Erythroblast (primary cell): ENCODE measurements at regions not wholly inside any gene's neighbourhood (a gene's known extent, or its start where the extent isn't known, plus 50 kb on each side); places are given as distances from the start of the nearest gene placed in this dataset.
"Not testable (repeated sequence)": the region's sequence is repeated elsewhere in the genome, so short reads cannot be mapped to it uniquely, and the experiment has no call there.

Experiments
- DNase-seq, 2 experiments: peaks; one replicate each; lab custom pipeline; 2025; lab: John Stamatoyannopoulos, UW
- GATA1 ChIP-seq: IDR thresholded peaks from 2 replicates; pipeline ENCODE4 v1.6.1; 2011; ENCODE audit warnings: low read depth, mild to moderate bottlenecking, control low read depth, low read length, moderate library complexity
- POLR2A ChIP-seq: IDR thresholded peaks from 2 replicates; pipeline ENCODE4 v1.6.1; 2011; ENCODE audit warnings: mild to moderate bottlenecking, low read length

DNA sequence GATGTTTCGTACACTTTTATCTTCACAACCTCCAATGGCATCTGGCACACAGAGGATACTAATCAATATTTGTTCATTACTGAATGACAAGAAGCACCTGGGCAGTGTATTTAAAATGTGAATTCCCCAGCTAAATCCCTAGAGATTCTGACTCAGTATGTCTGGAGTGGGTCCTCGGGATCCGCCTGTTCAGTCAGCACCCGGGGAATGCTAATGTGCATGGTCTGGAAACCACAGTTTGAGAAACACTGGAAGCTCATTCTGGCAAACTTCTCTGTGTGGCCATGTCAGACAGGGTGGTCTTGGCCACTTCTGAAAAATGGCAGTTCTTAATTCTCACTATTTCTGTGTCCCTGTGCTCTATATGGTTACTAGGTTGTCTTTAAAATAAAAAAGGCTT is 138.8 kb upstream of the VCX start:
- no peak for DNase-seq

DNA sequence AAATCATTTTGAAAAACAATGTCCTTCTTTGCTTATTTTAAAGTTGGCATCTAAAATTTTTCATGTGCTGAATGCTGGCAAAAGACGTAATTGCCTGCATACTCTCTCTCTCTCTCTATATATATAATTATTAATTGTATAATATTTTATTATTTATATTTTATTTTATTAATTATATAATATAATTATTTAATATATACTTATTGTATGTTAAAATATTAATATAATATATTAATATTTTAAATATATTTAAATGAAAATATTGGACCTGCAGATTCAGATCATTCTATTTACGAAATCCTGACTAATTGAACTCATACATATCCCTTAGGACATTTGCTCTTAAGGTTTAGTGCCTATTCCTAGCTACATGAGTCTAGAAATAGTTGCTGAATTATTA is 144.7 kb upstream of the VCX start:
- TF ChIP-seq GATA1: no peak
- TF ChIP-seq POLR2A: no peak
- no peak for DNase-seq

More for the DNA sequence above, 138.8 kb upstream of the VCX start:
- no peak for TF ChIP-seq POLR2A
- TF ChIP-seq GATA1: no peak

DNA sequence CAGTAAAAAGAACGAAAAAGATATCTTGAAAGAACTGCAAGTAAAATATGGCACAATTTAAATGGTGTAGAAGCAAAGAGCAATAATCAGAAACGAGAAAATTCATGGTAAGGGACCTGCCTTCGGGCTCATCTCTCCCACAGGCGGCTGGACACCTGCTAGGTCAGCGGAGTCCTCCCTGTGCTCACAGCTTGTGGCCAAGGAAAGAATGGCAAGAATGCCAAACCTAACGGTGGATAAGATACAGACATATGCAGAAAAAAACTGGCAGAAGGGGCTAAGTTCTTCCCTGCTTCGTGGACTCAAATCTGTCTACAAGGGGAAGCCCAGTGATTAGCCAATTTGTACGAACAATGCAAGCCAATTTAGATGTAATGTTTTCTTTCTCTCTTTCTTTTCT is 152.1 kb upstream of the VCX start:
- TF ChIP-seq GATA1: no peak
- no peak for TF ChIP-seq POLR2A
- DNase-seq: no peak

DNA sequence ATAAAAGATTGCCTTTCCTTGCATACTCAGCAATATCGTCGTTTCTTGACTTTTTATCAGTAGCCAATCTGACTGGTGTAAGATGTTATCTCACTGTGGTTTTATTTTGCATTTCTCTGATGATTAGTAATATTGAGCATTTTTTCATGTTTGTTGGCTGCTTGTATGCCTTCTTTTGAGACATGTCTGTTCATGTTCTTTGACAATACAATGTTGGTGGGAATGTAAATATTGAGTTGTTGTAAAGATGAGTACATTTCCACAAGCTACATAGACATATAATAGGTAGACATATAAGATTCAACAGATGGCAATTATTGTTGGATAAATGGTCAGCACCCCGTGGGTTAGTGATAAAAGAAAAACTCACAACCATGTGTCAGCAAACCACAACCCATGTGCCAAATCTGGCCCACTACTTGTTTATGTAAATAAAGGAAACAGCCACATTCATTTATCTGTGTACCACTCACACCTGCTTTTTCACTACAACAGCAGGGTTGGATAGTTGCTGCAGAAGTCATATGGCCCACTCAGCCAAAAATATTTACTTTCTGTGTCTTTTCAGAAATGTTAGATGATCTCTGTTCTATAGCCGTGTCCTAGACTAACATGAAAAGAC is 153.1 kb upstream of the VCX start:
- no peak for TF ChIP-seq GATA1
- TF ChIP-seq POLR2A: no peak
- DNase-seq: no peak

DNA sequence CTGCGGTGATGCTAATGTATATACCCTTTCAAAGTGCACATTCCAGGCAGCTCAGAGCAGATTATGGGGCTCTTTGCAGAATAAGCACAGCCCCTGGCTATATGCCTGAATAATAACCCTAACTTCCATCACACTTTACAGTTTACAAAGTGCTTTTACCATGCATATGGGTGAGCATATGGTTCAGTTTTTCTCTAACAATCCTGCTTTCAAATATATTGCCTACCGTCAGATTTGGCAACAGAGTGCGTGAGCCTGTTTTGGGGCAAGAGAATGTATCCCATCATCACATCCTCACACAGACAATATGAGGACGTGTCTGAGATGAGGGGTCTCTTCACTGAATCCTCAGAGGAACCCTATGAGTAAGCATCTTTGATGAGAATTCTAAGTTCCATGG is 162.8 kb upstream of the VCX start:
- TF ChIP-seq POLR2A: no peak
- TF ChIP-seq GATA1: no peak
- no peak for DNase-seq

DNA sequence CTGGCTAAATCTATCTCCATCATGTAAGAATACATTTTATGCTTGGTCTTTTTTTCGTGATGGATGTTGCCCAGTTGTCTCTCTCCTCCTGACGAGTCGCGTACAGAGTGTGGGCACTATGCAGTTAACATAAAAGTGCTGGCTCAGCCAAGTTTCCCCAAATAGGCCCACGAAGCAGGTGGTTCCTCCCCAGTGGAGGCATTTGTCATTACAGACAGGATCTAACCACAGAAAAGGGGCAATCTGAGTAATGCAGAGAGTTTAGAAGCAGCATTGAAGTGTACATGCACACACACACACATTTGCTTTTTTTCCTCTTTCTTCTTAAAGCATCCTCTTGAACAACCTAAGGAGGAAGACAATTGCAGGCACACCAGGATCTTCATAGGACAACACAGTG is 188.7 kb upstream of the VCX start:
- TF ChIP-seq POLR2A: no peak
- no peak for TF ChIP-seq GATA1
- DNase-seq: no peak

DNA sequence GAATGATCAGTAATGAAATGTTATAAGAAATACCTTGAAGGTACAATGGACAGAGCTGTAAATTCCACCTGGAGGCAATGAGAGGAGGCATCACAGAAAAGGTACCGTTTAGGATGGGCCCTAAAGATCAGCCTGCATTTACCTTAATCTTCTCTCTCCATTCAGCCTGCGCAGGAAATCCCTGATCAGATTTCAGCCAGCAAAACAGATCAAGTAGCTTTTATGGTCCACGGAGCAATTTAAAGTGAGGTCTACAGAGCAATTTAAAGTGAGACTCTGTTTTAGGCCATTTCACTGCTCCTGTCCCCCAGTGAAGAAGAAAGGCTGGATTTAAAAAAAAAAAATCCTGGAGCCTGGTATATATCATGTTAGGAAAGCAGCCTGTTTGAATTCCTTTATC is 195.1 kb upstream of the VCX start:
- TF ChIP-seq GATA1 (no peak), POLR2A (no peak)
- DNase-seq: no peak

DNA sequence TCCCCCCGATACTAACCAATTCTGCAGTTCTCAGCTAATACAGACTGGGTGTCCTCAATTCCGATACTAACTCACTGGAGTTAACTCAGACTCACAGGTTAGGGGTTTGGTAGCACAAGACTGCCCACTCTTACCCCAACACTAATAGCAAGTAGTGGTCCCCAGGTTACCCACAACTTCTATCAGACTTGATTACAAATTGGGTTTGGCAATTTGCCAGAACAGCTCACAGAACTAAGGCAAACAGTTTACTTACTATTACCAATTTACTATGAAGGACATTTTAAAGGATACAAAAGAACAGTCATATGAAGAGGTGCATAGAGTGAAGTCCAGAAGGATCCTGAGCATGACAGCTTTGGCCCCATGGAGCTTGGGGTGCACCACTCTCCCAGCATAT is 201.8 kb upstream of the VCX start:
- no peak for TF ChIP-seq POLR2A
- no peak for TF ChIP-seq GATA1
- DNase-seq: no peak

DNA sequence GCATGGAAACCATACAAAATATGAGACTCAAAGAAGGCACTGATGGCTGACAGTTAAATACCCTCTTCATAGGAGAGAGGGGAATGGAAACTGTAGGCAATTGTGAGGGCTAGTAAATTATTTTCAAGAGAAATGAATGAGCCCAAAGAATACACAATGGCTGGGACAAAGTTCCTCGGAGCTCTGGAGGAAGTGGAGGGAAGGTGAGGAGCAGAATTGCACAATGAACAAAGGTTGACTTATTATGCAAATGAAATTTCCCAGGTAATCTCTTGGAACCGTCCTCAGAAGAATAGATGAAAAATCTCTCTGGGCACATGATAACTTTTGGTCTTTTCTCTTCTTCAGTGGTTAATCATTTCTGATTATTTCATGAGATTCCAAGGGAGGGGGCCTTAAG is 202.6 kb upstream of the VCX start:
- TF ChIP-seq POLR2A: no peak
- no peak for TF ChIP-seq GATA1
- DNase-seq: no peak

DNA sequence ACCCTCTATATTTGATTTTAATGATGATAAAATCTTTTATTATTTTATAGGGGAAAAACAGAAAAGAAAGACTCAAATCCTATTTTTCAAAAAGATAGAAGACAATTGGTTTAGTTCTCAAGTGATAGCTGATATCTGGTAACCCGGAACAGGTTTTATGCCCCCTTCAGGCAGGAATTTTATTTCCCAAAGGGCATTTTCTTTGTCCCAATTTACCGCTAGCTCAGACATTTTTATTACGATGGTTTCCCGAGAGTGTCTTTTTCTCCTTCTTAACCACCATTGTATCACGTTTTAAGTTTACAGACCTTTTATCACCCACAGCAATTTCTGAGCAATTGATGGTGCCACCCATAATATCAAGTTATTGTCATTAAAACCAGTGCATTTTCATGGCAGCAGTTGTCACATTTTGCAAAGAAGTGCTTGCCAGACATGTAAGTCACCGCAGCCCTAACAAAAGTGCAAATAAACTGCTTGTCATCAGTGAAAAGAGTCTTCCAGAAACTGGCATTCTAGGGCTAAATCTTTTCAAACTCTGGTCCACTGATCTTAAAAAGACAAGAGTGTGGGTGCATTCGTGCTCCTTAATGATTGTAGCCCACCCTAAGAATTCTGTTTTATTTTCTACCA is 204.8 kb upstream of the VCX start:
- DNase-seq: no peak
- TF ChIP-seq POLR2A (no peak), GATA1 (no peak)

DNA sequence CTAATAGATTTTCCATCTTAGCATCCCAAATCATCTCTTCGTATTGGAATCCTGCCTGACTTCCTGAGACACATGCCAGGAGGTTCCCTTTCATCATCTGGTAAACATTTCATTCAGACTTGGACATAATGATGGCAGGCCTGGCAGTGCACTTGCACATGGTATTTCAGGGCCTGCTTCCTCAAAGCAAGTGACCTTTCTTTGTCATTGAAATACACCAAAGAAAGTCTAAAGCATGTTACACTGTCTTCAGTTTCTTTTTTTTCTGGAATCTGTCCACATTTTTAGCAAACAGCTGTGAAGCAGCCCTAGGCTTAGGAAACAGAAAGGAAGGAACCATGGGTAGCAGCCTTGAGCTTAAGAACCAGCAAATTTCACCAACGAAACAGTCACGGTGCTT is 205.9 kb upstream of the VCX start:
- no peak for DNase-seq
- TF ChIP-seq GATA1 (no peak), POLR2A (no peak)

DNA sequence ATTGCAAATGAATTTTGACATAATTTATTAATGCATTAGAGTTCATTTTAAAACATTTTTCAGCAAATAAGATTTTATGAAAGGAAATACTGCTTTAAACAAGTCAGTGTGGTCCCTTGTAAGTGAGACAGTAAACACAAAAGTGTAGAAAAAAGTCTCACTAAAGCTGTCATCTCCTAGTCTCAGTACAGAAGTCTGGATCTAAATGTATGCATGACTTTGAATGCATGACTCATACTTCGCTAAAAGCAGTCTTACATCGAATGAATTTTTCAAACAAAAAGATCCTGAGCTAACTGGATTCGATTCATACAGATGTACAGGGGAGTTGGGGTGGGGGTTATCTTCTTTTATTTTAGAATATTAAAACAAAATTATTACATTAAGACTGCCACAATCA is 207.4 kb upstream of the VCX start:
- TF ChIP-seq POLR2A (no peak), GATA1 (no peak)
- no peak for DNase-seq

DNA sequence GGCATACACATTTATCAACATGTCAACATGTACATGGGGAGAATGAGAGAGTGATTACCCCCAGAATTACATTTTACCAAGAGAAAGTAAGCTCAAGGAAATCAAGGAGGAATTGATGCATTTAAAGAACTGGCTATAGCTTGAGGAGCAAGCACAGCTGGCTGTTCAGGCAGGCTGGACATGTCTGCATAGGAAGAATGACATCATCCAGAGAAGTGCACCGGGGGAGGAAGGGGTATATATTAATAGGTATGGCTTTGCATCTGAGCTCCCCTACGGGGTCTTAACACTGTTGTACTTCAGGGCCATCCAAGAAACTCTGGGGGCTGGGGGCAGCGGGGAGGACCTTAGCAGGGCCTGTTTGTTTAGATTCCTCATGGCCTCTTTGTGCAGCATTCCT is 222.4 kb upstream of the VCX start:
- no peak for DNase-seq

DNA sequence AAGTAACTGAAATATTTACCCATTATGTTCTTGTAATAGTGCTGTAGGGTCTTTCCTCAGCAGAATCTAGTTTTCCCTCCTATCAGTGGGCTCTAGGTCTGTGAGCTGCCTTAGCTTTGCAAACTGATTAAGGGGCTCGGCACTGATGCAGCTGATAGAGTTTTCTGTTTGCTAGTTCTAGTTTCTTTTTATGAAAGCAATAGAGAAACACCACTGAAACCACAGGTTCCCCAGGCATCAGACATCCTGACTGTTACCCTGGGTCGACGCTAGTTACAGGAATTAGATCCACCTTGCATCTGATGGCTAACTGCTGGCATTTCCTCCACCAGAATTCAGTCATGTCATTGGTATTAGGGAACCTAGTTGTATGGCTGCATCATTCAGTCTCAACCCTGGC is 225.0 kb upstream of the VCX start:
- no peak for DNase-seq
- TF ChIP-seq POLR2A (no peak), GATA1 (no peak)

More for the DNA sequence above, 222.4 kb upstream of the VCX start:
- no peak for TF ChIP-seq GATA1
- TF ChIP-seq POLR2A: no peak

DNA sequence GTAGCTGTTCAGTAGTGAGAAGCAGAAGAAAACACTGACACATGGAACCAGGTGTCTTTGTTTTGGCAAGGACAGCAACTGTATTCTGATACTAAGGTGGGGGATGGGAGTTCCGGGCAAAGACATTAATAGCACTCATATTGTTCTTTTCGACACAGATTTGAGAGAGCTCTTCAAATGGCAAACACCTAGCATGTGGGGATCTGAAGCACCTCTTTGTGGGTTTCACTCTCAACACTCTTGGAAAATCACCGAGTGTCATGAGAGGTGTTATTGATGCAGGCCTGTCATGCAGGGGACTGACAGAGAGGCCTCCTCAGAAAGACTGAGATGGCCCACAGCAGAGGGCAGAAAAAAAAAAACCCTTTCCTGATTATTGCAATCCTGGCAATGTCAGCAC is 228.4 kb upstream of the VCX start:
- DNase-seq: no peak
- TF ChIP-seq GATA1: no peak
- no peak for TF ChIP-seq POLR2A

DNA sequence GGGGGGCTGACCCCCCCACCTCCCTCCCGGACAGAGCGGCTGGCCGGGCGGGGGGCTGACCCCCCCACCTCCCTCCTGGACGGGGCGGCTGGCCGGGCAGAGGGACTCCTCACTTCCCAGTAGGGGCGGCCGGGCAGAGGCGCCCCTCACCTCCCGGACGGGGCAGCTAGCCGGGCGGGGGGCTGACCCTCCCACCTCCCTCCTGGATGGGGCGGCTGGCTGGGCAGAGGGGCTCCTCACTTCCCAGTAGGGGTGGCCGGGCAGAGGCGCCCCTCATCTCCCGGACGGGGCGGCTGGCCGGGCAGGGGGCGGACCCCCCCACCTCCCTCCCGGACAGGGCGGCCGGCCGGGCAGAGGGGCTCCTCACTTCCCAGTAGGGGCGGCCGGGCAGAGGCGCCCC is 234.3 kb upstream of the VCX start:
- not testable (repeated sequence) for DNase-seq
